C4-2B (cell line): ENCODE measurements at regions not wholly inside any gene's neighbourhood (a gene's known extent, or its start where the extent isn't known, plus 50 kb on each side); places are given as distances from the start of the nearest gene placed in this dataset.

Source experiments
- CTCF ChIP-seq: fragments of 450-650 bp; conservative IDR thresholded peaks from 2 replicates; pipeline ENCODE4 v1.5.1; 2017; ENCODE audit warnings: mild to moderate bottlenecking
- ZFX ChIP-seq: fragments of 450-650 bp; IDR thresholded peaks from 2 replicates; pipeline ENCODE4 v1.6.1; 2017

- no peak for TF ChIP-seq CTCF
- no peak for TF ChIP-seq ZFX
Measured at GRCh38 chr12:105485921-105486320, 155.4 kb downstream of the C12orf75 start.
